Erythroblast (primary cell): ENCODE measurements at regions not wholly inside any gene's neighbourhood (a gene's known extent, or its start where the extent isn't known, plus 50 kb on each side); places are given as distances from the start of the nearest gene placed in this dataset.

Source experiments
- DNase-seq, 2 experiments: peaks; one replicate each; lab custom pipeline; 2025; lab: John Stamatoyannopoulos, UW
- GATA1 ChIP-seq: IDR thresholded peaks from 2 replicates; pipeline ENCODE4 v1.6.1; 2011; ENCODE audit warnings: low read depth, mild to moderate bottlenecking, control low read depth, low read length, moderate library complexity
- POLR2A ChIP-seq: IDR thresholded peaks from 2 replicates; pipeline ENCODE4 v1.6.1; 2011; ENCODE audit warnings: mild to moderate bottlenecking, low read length

GRCh38 chr1:83813576-83813975 is 185.4 kb downstream of the TTLL7 start:
- TF ChIP-seq GATA1 = no peak
- no peak for TF ChIP-seq POLR2A
- no peak for DNase-seq

GRCh38 chr1:83810144-83810543 is 188.8 kb downstream of the TTLL7 start:
- DNase-seq = no peak
- TF ChIP-seq POLR2A (no peak), GATA1 (no peak)

GRCh38 chr1:83808536-83808935 is 190.4 kb downstream of the TTLL7 start:
- no peak for TF ChIP-seq GATA1
- no peak for TF ChIP-seq POLR2A
- no peak for DNase-seq

DNA sequence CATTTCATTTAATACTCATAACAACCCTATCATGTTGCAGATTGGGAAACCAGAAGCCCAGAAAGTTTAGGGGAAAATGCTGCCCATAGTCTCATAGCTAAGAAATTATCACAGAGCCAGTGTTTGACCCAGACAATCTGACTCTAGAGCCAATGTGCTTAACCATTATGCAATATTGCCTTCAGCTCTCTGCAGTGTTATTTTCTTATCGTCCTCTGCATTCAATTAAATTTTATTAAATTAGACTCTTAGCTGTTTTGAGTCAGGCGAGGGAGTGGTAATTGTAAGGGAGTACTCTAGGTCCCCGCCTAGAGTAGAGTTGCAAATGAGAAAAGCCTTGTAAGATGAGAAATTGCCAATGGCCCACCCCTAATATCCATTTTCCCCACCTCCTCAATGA is 191.1 kb downstream of the TTLL7 start:
- TF ChIP-seq GATA1 (no peak), POLR2A (no peak)
- DNase-seq = no peak

DNA sequence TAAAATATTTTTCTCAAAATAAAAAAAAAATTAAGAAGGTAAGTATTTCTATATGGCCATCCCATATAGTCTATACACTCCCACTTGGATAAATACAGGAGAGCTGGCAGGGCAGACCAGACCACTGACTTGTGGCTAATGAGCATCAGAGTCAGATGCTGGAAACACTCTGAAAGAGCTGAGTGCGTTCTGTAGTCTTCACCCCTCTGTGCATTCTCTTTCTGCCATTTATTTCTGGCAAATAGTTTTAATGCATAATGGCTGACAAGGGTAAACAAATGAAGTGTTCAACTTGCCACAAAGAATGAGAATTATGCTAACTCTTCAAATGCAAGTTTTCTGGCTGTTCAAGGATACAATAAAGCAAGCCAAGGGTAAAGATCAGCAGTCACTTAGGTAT is 191.7 kb downstream of the TTLL7 start:
- no peak for DNase-seq
- no peak for TF ChIP-seq POLR2A
- TF ChIP-seq GATA1 = no peak

- TF ChIP-seq GATA1 (no peak), POLR2A (no peak)
Observed at GRCh38 chr1:83805921-83806320, 193.0 kb downstream of the TTLL7 start.

DNA sequence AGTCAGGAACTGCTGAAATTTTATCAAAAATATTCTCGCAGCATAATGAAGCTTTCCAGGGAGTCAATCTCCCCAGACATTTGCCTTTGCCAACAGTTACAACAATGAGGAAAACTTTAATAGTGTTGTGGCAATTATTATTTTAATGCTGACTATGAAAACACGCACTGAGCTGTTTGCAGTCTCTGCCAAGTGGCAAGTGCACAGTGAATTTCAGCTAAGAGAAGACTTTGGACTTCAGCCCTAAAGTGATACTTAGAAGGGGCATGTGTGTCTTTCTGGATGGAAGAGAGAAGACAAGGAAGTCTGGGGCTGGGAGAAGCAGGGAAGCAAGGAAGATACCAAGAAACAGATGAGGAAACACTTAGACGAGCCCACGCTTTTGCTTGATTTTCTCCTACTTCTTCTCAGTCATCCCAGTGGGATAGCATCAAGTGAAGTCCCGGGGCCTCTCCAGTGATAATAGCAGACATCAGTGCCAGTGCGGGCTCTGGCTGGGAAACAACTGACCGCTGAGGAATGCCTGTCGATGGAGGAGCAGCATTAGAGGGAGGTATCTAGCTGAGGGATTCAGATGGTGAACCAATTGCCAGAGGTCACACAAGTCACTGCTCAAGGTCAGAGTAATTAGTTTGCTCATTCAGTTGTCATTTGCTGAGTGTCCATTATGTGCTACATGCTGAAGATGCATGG is 196.3 kb downstream of the TTLL7 start:
- DNase-seq = no peak
- TF ChIP-seq GATA1 (no peak), POLR2A (no peak)

More at GRCh38 chr1:83805921-83806320, 193.0 kb downstream of the TTLL7 start:
- DNase-seq = no peak

DNA sequence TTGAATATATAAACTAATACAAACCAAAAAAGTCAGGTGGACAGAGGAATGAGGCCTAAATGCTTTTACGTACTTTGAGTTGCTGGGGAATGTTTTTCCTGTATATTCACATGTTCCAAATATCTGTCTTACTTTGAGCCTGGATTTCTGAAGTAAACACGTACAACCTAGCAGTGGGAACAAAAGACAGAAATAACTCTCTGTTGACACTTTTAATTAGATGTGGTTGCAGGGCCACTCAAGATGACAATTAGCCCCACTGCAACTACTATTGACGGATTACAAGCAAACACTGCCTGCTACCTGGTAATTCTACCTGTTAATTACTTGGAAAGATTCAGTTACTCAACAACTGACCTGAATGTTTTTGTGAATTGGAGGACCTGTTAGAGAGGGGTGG is 196.9 kb downstream of the TTLL7 start:
- no peak for DNase-seq
- no peak for TF ChIP-seq POLR2A
- no peak for TF ChIP-seq GATA1

DNA sequence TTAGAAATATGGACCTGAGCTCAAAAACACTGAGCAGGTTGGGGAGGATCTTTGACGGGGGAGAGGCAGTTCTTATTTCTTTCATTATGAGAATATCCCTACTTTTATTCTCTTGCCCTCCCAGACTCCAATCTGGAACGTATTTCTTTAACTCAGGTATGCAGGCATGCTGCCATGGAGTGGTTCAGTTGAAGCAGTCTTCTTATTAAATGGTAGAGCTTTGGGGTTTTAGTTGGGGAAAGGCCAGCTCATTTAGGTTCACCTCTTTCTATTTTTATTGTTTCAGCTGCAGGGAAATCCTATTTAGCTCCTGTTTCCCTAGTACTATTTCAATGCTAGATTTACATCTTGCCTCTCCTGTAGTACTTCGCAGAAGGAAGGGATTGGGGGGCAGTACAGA is 198.9 kb downstream of the TTLL7 start:
- TF ChIP-seq GATA1 (no peak), POLR2A (no peak)
- no peak for DNase-seq

DNA sequence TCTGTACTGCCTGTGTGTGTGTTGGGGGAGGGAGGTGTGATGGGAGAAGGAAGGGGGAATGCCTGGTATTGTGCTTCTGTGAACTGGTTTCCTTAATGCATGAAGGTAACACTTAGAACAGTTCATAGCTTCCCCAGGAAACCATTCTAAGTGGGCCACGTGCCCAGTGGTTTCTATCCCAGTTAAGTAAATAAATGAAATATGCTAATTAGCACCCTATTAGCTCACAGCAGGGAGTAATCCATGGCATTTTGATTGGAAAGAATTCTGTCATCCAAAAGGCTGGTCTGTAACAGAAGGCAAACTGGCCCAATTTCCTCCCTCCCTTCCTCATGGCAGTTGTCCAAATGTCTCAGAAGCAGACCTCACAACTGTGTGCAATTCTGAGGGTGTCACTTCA is 199.3 kb downstream of the TTLL7 start:
- no peak for TF ChIP-seq POLR2A
- no peak for TF ChIP-seq GATA1
- DNase-seq = no peak

GRCh38 chr1:83798965-83799364 is 200.0 kb downstream of the TTLL7 start:
- TF ChIP-seq GATA1 (no peak), POLR2A (no peak)
- no peak for DNase-seq

DNA sequence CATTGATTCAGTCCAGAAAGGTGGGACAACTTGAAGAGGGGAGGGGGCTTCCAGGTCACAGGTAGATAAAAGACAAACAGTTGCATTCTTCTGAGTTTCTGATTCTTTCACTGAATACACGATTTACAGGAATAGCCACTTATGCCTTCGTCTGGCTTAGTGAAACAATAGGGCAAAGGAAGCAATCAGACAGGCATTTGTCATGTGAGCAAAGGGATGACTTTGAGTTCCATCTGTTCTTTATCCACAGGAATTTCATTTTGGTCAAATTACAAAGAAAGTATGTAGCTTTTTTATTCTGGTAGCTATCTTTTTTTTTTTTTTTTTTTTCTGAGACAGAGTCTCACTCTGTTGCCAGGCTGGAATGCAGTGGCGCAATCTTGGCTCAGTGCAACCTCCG is 202.5 kb downstream of the TTLL7 start:
- DNase-seq = no peak
- no peak for TF ChIP-seq GATA1
- TF ChIP-seq POLR2A = no peak

- no peak for TF ChIP-seq GATA1
- TF ChIP-seq POLR2A = no peak
- DNase-seq = no peak
Observed at GRCh38 chr1:83794384-83794783, 204.5 kb downstream of the TTLL7 start.

DNA sequence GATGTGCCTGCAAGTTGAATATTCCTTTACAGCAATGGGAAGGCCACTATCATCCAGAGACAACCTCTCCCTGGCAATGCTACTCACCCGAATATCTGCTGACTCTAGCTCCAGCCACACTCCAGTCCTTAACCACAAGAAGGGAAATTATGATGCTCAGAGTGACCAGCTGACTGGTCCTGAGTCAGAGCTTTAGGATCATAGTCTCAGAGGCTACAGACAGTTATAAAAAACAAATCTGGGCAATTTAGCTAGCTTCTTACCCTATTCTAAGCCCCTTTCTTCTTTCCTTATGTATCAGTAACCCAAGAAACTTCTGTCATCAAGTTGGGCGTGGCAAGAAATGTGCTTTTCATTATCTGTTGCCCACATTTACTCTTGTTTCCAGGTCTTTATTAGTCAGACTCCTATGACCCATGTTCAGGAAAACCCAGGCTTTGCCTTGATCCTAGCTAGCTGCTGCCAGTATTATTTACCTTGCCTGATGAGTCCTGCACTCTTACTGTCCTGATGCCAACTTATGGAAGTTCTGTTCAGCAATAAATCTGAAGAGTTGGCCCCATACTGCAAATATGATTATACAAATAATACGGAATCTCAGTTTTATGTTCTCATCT is 207.0 kb downstream of the TTLL7 start:
- peak in 1 of 2 experiments; percentile 4 for DNase-seq
- TF ChIP-seq GATA1 = no peak
- no peak for TF ChIP-seq POLR2A

DNA sequence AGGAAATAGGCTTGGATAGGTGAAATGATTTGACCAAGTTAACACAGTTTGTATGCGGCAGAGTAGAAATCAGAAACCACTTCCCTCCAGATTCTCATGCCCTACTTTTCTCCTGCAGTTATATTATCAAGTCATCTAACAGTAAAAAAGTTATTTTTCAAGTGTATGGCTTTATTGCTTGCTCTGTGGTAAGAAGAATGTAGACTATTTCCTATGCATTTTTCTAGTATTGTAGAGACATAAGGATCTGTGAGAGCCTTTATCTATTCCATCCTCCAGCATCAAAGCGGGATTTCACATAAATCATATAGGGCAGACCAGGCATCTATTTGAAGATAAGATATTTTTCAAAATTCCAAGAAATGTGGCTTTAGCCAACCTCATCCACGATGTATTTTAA is 208.5 kb downstream of the TTLL7 start:
- TF ChIP-seq POLR2A (no peak), GATA1 (no peak)
- DNase-seq = no peak
